Ecto neural progenitor cell (in vitro differentiated cells): ENCODE measurements at regions not wholly inside any gene's neighbourhood (a gene's known extent, or its start where the extent isn't known, plus 50 kb on each side); places are given as distances from the start of the nearest gene placed in this dataset.

Experiments
- DNase-seq: peaks from one replicate; pipeline ENCODE4 v3.0.0-alpha.2; 2018; ENCODE audit warnings: low spot score

- no peak for DNase-seq
Observed at GRCh38 chr12:89256060-89256459, 96.2 kb downstream of the DUSP6 start.

GRCh38 chr12:89253488-89253887, 98.8 kb downstream of the DUSP6 start:
- no peak for DNase-seq

GRCh38 chr12:89252284-89252683, 100.0 kb downstream of the DUSP6 start:
- no peak for DNase-seq

- DNase-seq, result no peak
Observed at GRCh38 chr12:89251342-89252271, 100.7 kb downstream of the DUSP6 start.

- no peak for DNase-seq
Observed at GRCh38 chr12:89250636-89251035, 101.7 kb downstream of the DUSP6 start.

- no peak for DNase-seq
Observed at GRCh38 chr12:89250213-89250612, 102.1 kb downstream of the DUSP6 start.

- no peak for DNase-seq
Observed at GRCh38 chr12:89247967-89248366, 104.3 kb downstream of the DUSP6 start.

GRCh38 chr12:89247541-89247942, 104.8 kb downstream of the DUSP6 start:
- no peak for DNase-seq

- DNase-seq, result no peak
Observed at GRCh38 chr12:89245090-89245489, 107.2 kb downstream of the DUSP6 start.

GRCh38 chr12:89244536-89244935, 107.8 kb downstream of the DUSP6 start:
- DNase-seq, result no peak

- DNase-seq, result no peak
Observed at GRCh38 chr12:89243771-89244170, 108.5 kb downstream of the DUSP6 start.

- DNase-seq, result no peak
Observed at GRCh38 chr12:89239534-89239933, 112.8 kb downstream of the DUSP6 start.

GRCh38 chr12:89238593-89238992, 113.7 kb downstream of the DUSP6 start:
- no peak for DNase-seq

GRCh38 chr12:89237763-89238162, 114.5 kb downstream of the DUSP6 start:
- DNase-seq, result no peak

- DNase-seq, result no peak
Observed at GRCh38 chr12:89236748-89237383, 115.4 kb downstream of the DUSP6 start.

- no peak for DNase-seq
Observed at GRCh38 chr12:89236237-89236636, 116.1 kb downstream of the DUSP6 start.

- DNase-seq, result no peak
Observed at GRCh38 chr12:89235189-89235993, 116.9 kb downstream of the DUSP6 start.

GRCh38 chr12:89234324-89235114, 117.8 kb downstream of the DUSP6 start:
- no peak for DNase-seq

- DNase-seq, result no peak
Observed at GRCh38 chr12:89231686-89232085, 120.6 kb downstream of the DUSP6 start.

GRCh38 chr12:89230376-89231315, 121.7 kb downstream of the DUSP6 start:
- no peak for DNase-seq

GRCh38 chr12:89228491-89228890, 123.8 kb downstream of the DUSP6 start:
- no peak for DNase-seq
